ENCODE measurements at regions not wholly inside any gene's neighbourhood (a gene's known extent, or its start where the extent isn't known, plus 50 kb on each side); places are given as distances from the start of the nearest gene placed in this dataset.

DNA sequence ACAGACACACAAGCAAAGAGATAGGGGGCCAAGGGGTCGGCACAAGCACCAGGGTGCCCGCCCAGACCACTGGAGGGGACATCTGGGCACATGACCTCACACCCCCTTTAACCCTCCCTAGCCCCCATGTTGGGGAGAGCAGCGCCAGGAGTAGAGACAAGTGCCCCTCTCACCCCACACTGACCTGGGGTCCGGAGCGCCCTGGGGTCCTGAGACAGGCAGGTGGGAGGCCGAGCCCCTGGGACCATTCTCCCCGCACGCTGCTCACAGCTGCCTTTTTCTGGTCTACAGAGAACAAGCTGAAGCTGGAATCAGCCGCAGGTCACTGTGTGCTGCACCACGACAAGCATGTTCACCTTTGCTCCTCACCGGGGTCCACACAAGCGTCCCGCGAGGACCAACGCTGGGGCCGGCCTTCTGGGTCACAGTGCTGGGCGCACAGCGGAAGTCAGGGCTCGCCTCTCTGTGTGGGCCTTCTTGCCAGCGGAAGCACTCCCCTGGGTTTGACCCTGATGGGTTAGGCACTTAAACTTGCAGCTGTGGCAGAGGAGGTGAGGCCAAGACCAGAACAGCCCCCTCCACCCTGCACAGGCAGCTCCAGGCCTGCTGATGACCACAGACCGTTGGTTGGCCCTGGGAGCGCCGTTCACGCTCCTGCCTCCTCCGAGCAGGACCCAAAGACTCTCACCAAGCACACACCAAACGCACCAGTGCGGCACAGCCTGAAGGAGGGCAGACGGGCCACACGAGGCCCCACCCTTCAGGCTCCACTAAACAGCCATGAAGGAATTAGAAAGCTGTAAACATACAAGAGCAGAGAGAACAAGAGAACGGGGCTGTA lies 275.3 kb downstream of the EIPR1 start:
- H3K4me3 ChIP-seq = no peak overlapping the region
- no peak overlapping the region for H3K27ac ChIP-seq

DNA sequence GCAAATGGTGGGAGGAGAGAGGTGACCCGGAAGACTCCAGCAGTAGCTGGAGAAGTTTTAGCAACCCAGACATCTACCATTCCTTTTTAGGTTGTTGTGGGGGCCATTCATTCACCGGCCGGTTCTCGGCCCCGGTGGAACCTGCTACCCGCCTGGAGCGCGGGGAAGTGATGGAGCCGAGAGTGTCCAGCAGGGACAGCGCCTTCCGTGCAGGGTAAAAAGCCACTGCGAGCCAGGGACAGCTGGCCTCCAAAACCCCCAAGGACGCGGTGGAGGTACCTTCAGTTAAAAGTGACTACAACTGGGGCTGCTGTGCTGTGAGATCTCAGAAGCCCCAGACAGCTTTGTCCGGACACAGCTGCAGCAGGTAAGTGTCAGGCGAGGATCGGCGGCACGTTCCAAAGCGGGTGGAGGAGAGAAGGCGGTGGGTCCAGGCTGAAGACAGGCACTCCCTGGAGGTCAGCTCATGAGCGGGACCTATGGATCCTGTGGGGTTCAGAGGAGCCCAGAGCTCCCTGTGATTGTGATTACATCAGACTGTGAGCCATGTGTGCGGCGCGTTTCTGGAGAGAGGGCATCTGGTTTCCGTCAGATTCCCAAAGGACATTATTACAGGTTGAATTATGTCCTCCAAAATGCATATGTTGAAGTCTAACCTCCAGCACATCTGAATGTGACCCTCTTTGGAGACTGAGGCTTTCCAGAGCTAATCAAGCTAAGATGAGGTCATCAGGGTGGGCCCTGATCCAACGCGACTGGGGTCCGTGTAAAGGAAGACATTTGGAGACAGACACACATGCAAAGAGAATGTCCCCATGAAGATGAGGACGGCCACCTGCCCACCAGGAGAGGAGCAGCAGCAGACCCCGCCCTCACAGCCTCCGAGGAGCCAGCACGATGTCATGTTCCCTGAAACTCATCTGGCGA lies 276.3 kb downstream of the EIPR1 start:
- Histone ChIP-seq H3K27ac (no peak overlapping the region), H3K4me3 (no peak overlapping the region)

GRCh38 chr2:3100386-3100785 lies 277.2 kb downstream of the EIPR1 start:
- no peak overlapping the region for H3K4me3 ChIP-seq
- H3K27ac ChIP-seq = no peak overlapping the region

- Histone ChIP-seq H3K27ac (no peak overlapping the region), H3K4me3 (no peak overlapping the region)
Observed at GRCh38 chr2:3099860-3100234, 277.8 kb downstream of the EIPR1 start.

DNA sequence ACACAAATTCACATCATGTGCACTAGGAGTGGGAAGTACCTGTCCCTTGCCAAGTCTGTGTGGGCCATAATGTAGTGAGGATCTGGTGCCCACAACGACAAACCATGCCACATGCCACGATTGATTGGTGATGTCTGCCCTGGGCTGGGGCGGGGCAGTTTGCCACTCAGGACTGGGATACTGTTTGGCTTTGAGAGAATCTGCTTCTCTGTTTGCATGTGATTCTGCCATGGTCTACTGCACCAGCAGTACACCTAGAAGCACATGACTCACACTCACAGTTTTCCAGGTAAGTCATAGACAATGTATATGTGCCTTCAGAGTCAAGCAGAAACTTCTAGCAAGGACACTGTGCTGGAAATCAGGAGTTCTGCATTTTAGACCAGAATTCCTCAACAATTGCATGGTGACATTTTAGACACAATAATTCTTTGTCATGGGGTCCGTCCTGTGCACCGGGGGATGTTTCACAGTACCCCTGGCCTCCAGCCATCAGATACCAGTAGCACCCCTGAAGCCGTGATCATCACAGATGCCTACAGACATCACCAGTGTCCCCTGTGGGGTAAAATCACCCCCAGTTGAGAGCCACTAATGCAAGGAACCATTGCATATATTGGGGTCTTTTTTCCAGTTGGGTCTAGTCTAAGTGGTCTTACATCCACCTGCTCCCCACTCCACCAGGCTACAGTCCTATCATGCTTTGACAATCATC lies 278.3 kb downstream of the EIPR1 start:
- Histone ChIP-seq H3K4me3 (no peak overlapping the region), H3K27ac (no peak overlapping the region)

DNA sequence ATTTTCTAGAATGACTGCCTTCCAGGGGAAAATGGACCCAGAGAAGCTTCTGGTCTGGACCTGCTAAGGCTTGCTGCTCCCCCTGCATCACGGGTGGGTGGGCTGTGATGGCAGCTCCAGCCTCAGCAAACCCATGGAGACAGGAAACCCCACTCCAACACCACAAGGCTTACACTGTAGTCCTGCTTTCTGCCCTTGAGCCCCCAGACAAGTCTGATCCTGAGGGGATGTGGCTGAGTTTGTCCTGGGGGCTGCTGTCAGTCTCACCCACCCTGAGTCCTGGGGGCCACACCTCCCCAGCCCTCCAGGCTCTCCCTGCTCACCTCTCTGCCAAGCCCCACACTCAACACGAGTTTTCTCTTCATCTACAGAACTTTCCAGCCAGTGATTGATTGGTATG lies 279.4 kb downstream of the EIPR1 start:
- H3K27ac ChIP-seq = no peak overlapping the region
- H3K4me3 ChIP-seq = no peak overlapping the region

GRCh38 chr2:3097804-3098203 lies 279.8 kb downstream of the EIPR1 start:
- Histone ChIP-seq H3K27ac (no peak overlapping the region), H3K4me3 (no peak overlapping the region)

- Histone ChIP-seq H3K4me3 (no peak overlapping the region), H3K27ac (no peak overlapping the region)
Observed at GRCh38 chr2:3094999-3095958, 282.3 kb downstream of the EIPR1 start.

DNA sequence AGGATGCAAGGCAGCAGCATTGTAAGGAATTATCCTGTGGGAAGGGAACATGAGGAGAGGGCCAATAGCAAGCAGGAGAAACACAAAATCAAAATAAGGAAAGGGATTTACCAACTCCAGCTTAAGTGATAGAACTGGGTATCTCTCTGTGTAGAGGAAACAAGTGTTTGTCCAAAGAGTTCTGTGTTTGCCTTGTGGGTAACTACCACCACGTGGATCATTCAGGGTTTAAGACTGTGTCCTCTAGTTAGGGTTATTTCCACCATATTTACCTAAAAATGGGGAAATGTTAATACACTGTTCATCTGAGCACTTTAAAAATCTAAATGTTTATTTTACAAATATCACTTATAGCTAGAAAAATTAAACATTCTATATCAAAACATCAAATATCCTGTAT lies 283.3 kb downstream of the EIPR1 start:
- no peak overlapping the region for H3K4me3 ChIP-seq
- H3K27ac ChIP-seq = no peak overlapping the region

GRCh38 chr2:3091696-3092095 lies 285.9 kb downstream of the EIPR1 start:
- no peak overlapping the region for H3K4me3 ChIP-seq

DNA sequence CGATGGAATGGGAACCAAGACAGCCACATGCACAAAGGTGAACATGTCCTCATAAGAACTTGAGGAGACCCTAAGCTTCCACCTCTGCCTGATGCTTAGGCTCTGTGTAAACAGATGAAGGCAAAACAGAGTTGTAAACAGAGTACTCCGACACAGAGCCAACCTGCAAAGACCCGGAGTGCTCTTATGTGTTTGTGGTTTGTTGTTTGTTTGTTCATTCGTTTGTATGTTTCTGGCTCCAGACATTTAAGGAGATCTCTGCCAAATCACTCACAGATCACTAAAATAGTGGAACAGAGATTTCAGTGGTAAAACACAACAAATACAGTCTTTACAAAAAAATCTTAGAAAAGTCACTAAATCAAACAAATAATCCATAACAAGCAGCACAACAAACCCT lies 294.9 kb downstream of the EIPR1 start:
- no peak overlapping the region for H3K27ac ChIP-seq
- no peak overlapping the region for H3K4me3 ChIP-seq

More at GRCh38 chr2:3091696-3092095, 285.9 kb downstream of the EIPR1 start:
- no peak overlapping the region for H3K27ac ChIP-seq

- no peak overlapping the region for H3K27ac ChIP-seq
- H3K4me3 ChIP-seq = no peak overlapping the region
Observed at GRCh38 chr2:3079959-3080948, 297.4 kb downstream of the EIPR1 start.

DNA sequence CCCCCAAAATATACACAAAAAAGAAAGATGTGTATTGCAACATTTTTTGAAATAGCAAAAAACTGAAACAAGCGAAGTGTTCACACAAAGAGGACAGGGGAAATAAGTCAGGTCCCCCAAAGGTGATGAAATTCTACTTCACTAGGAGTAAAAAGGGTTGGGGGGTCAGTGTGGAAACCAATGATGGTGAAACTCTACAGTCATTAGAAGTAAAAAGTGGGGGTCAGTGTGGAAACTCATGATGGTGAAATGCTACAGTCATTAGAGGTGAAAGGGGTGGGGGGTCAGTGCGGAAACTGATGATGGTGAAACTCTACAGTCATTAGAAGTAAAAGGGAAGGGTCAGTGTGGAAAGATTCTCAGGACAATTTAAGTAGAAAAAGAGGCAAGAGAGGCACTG lies 298.2 kb downstream of the EIPR1 start:
- H3K27ac ChIP-seq = no peak overlapping the region
- no peak overlapping the region for H3K4me3 ChIP-seq

DNA sequence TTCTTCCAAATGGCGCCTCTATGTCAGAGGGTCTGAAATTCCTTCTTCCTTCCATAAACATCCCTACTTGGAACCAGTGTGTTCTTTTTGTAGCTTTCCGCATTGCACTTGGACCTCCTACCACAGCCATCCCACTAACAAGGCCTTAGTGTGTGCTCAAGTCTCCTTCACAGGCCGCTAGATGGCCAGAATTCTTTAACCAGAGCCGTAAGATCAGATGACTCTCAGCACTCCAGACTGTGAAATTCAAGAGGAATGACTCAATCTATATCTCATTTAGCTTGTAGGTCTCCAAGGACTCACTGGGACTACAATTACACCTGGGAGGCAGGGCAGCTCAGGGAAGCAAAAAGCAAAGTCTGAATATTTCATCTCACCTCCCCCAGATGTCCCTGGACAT lies 298.9 kb downstream of the EIPR1 start:
- Histone ChIP-seq H3K27ac (no peak overlapping the region), H3K4me3 (no peak overlapping the region)

DNA sequence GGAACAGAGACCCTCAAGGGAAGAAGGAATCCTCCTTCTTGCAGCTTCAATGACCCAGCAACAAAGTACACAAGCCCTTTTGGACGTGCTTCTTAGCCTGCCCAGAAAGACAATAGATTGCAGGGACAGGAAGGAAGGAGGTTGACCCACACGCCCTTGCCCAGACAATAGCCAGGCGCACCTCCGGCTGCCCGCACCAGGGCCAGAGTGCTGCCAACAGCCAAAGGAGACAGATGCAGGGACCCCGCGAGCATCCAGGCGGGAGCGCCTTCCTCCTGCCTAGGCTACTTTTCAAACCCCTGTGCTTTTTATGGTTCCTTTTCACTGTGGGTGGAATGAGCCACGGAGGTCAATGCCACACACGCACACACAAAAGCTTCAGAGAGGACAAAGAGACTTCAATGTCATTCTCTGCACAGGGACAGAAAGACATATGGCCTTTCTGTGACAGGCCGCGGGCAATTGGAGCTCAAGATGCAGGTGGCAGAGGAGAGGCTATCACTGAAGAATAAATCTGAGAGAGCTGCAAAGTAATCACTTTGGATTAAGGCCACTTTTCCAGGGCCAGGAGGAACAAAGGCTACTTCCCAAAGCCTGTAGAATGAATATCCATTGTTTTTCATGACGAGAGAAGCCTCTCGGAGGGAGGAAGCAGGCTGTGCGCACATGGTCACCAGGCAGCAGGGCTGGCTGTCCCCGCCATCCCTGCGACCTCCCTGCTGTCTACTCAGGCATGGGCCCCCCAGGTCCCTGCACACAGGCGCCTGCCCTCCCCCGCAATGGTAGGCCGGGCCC lies 300.6 kb downstream of the EIPR1 start:
- Histone ChIP-seq H3K4me3 (no peak overlapping the region), H3K27ac (no peak overlapping the region)

GRCh38 chr2:3075991-3076340 lies 301.7 kb downstream of the EIPR1 start:
- H3K4me3 ChIP-seq = no peak overlapping the region
- no peak overlapping the region for H3K27ac ChIP-seq

GRCh38 chr2:3075316-3075990 lies 302.2 kb downstream of the EIPR1 start:
- no peak overlapping the region for H3K4me3 ChIP-seq
- no peak overlapping the region for H3K27ac ChIP-seq

Measured in skin epidermis (tissue), 12 donors.